SIG-M5 (cell line): ENCODE measurements at regions not wholly inside any gene's neighbourhood (a gene's known extent, or its start where the extent isn't known, plus 50 kb on each side); places are given as distances from the start of the nearest gene placed in this dataset.

Source experiments
- DNase-seq: peaks from one replicate; lab custom pipeline; 2025; lab: John Stamatoyannopoulos, UW

- no peak for DNase-seq
Observed at GRCh38 chr11:39144351-39145130, 2314.9 kb downstream of the LRRC4C start.

- no peak for DNase-seq
Observed at GRCh38 chr11:39139581-39139980, 2319.9 kb downstream of the LRRC4C start.

GRCh38 chr11:39120890-39121289, 2338.6 kb downstream of the LRRC4C start:
- no peak for DNase-seq

- DNase-seq: no peak
Observed at GRCh38 chr11:39113606-39114005, 2345.8 kb downstream of the LRRC4C start.

- no peak for DNase-seq
Observed at GRCh38 chr11:39102236-39102635, 2357.2 kb downstream of the LRRC4C start.

GRCh38 chr11:39078465-39078864, 2381.0 kb downstream of the LRRC4C start:
- no peak for DNase-seq

GRCh38 chr11:39037611-39038010, 2421.8 kb downstream of the LRRC4C start:
- DNase-seq: no peak

GRCh38 chr11:39036021-39036420, 2423.4 kb downstream of the LRRC4C start:
- DNase-seq: no peak

- no peak for DNase-seq
Observed at GRCh38 chr11:39021539-39021938, 2423.5 kb upstream of the RAG2 start.

GRCh38 chr11:39011797-39012196, 2413.8 kb upstream of the RAG2 start:
- DNase-seq: no peak

GRCh38 chr11:38990841-38991240, 2392.8 kb upstream of the RAG2 start:
- no peak for DNase-seq

GRCh38 chr11:38990139-38990538, 2392.1 kb upstream of the RAG2 start:
- DNase-seq: no peak

- DNase-seq: no peak
Observed at GRCh38 chr11:38988908-38989307, 2390.9 kb upstream of the RAG2 start.

- no peak for DNase-seq
Observed at GRCh38 chr11:38972220-38972619, 2374.2 kb upstream of the RAG2 start.

- DNase-seq: no peak
Observed at GRCh38 chr11:38971141-38971540, 2373.1 kb upstream of the RAG2 start.

GRCh38 chr11:38968951-38969350, 2370.9 kb upstream of the RAG2 start:
- no peak for DNase-seq

GRCh38 chr11:38952698-38953097, 2354.7 kb upstream of the RAG2 start:
- no peak for DNase-seq

- DNase-seq: no peak
Observed at GRCh38 chr11:38950867-38951266, 2352.8 kb upstream of the RAG2 start.

- DNase-seq: no peak
Observed at GRCh38 chr11:38948392-38948791, 2350.4 kb upstream of the RAG2 start.

GRCh38 chr11:38937709-38938108, 2339.7 kb upstream of the RAG2 start:
- no peak for DNase-seq

GRCh38 chr11:38935941-38936340, 2337.9 kb upstream of the RAG2 start:
- DNase-seq: no peak

GRCh38 chr11:38927993-38928392, 2330.0 kb upstream of the RAG2 start:
- DNase-seq: no peak

- DNase-seq: no peak
Observed at GRCh38 chr11:38924644-38925043, 2326.6 kb upstream of the RAG2 start.

GRCh38 chr11:38900211-38900610, 2302.2 kb upstream of the RAG2 start:
- DNase-seq: no peak
